ENCODE measurements at regions not wholly inside any gene's neighbourhood (a gene's known extent, or its start where the extent isn't known, plus 50 kb on each side); places are given as distances from the start of the nearest gene placed in this dataset.

GRCh38 chr18:41585512-41585911, 369.5 kb upstream of the PIK3C3 start:
- TF ChIP-seq RXRA (IDR thresholded peaks at IDR 0.05) (no peak), CTCF (IDR thresholded peaks at IDR 0.05; ENCODE audit: low read depth, low read length, missing input control) (no peak), JUND (IDR thresholded peaks at IDR 0.05) (no peak), YY1 (IDR thresholded peaks at IDR 0.05) (no peak), REST (IDR thresholded peaks at IDR 0.05) (no peak), GABPA (IDR thresholded peaks at IDR 0.05 in 1 of 2, conservative IDR thresholded peaks at IDR 0.05 in 1 of 2) (no peak), ZBTB33 (IDR thresholded peaks at IDR 0.05) (no peak), TAF1 (conservative IDR thresholded peaks at IDR 0.05) (no peak), RAD21 (IDR thresholded peaks at IDR 0.05) (no peak), MAX (IDR thresholded peaks at IDR 0.05) (no peak)

Measured in liver (tissue), 3 donors.